ENCODE measurements at regions not wholly inside any gene's neighbourhood (a gene's known extent, or its start where the extent isn't known, plus 50 kb on each side); places are given as distances from the start of the nearest gene placed in this dataset.

- no peak for TF ChIP-seq CTCF (IDR thresholded peaks at IDR 0.05)
- TF ChIP-seq POLR2A (IDR thresholded peaks at IDR 0.05), result no peak
- no peaks in the 10 kb centered on the region for H3K27me3 ChIP-seq
- no peak overlapping the region for H3K27ac ChIP-seq
- WGBS, 4 donors, result 33 to 78% (median 61%) methylated on average over 1 to 3 of the region's 3 CpGs
- H3K4me3 ChIP-seq, result no peak overlapping the region
- intact Hi-C loops (cut with DNase I), result no loop called here
- peak in 1 of 7 donors; percentile 6 for DNase-seq
- no peaks in the 10 kb centered on the region for H3K4me1 ChIP-seq (replicated peaks in 1 of 2)
- no peaks in the 10 kb centered on the region for H3K36me3 ChIP-seq (replicated peaks in 1 of 2)
- H3K9me3 ChIP-seq (replicated peaks in 1 of 3), result no peaks in the 10 kb centered on the region
These were observed 213.6 kb upstream of the B3GAT1 start for GRCh38 chr11:134625631-134626030.

- 74 to 87% (median 82%) methylated on average over 2 to 3 of the region's 3 CpGs for WGBS, 4 donors
- H3K27me3 ChIP-seq, result no peaks in the 10 kb centered on the region
- TF ChIP-seq POLR2A (IDR thresholded peaks at IDR 0.05) (no peak), CTCF (IDR thresholded peaks at IDR 0.05) (no peak)
- H3K27ac ChIP-seq, result no peak overlapping the region
- no peak overlapping the region for H3K4me3 ChIP-seq
- DNase-seq, result no peak
- H3K36me3 ChIP-seq (replicated peaks in 1 of 2), result no peaks in the 10 kb centered on the region
- H3K4me1 ChIP-seq (replicated peaks in 1 of 2), result no peaks in the 10 kb centered on the region
- H3K9me3 ChIP-seq (replicated peaks in 1 of 3), result no peaks in the 10 kb centered on the region
- intact Hi-C loops (cut with DNase I), result no loop called here
These were observed 213.1 kb upstream of the B3GAT1 start for GRCh38 chr11:134625151-134625550.

GRCh38 chr11:134624166-134624920 lies 212.3 kb upstream of the B3GAT1 start:
- DNase-seq, result peak in 1 of 7 donors; percentile 6
- TF ChIP-seq CTCF (IDR thresholded peaks at IDR 0.05) (no peak), POLR2A (IDR thresholded peaks at IDR 0.05) (no peak)
- H3K4me3 ChIP-seq, result no peak overlapping the region
- no peaks in the 10 kb centered on the region for H3K27me3 ChIP-seq
- intact Hi-C loops (cut with DNase I), result no loop called here
- no peak overlapping the region for H3K27ac ChIP-seq
- H3K4me1 ChIP-seq (replicated peaks in 1 of 2), result no peaks in the 10 kb centered on the region
- 82 to 90% (median 86%) methylated on average over 8 of the region's 8 CpGs for whole genome bisulfite sequencing, 4 donors
- no peaks in the 10 kb centered on the region for H3K36me3 ChIP-seq (replicated peaks in 1 of 2)
- H3K9me3 ChIP-seq (replicated peaks in 1 of 3), result no peaks in the 10 kb centered on the region

- H3K4me1 ChIP-seq (replicated peaks in 1 of 2), result no peaks in the 10 kb centered on the region
- H3K27ac ChIP-seq, result no peak overlapping the region
- intact Hi-C loops (cut with DNase I), result no loop called here
- H3K27me3 ChIP-seq, result no peaks in the 10 kb centered on the region
- H3K4me3 ChIP-seq, result no peak overlapping the region
- DNase-seq, result peak in 1 of 7 donors; percentile 43
- 75 to 93% (median 85%) methylated on average over 2 to 5 of the region's 5 CpGs for WGBS, 4 donors
- TF ChIP-seq CTCF (IDR thresholded peaks at IDR 0.05) (no peak), POLR2A (IDR thresholded peaks at IDR 0.05) (no peak)
- H3K36me3 ChIP-seq (replicated peaks in 1 of 2), result no peaks in the 10 kb centered on the region
- no peaks in the 10 kb centered on the region for H3K9me3 ChIP-seq (replicated peaks in 1 of 3)
These were observed 211.7 kb upstream of the B3GAT1 start for GRCh38 chr11:134623711-134624110.

Data from adrenal gland (tissue), 9 donors.